SJCRH30 (cell line): ENCODE measurements at regions not wholly inside any gene's neighbourhood (a gene's known extent, or its start where the extent isn't known, plus 50 kb on each side); places are given as distances from the start of the nearest gene placed in this dataset.
A peak's percentile ranks its signal among the peaks of the same experiment; 100 is the strongest.

Experiments used
- DNase-seq, 2 experiments: peaks; one replicate each; pipeline ENCODE4 v3.0.0-alpha.2; 2015 to 2020
- H3K27ac ChIP-seq: fragments of 250-450 bp; sonication (Bioruptor Pico); 2 replicates; pipeline ENCODE4 v1.5.1; 2020; ENCODE audit warnings: mild to moderate bottlenecking, moderate library complexity
- H3K27me3 ChIP-seq: fragments of 250-450 bp; sonication (Bioruptor Pico); 2 replicates; pipeline ENCODE4 v1.5.1; 2020; ENCODE audit warnings: mild to moderate bottlenecking, moderate library complexity
- H3K36me3 ChIP-seq: fragments of 250-450 bp; sonication (Bioruptor Pico); 2 replicates; pipeline ENCODE4 v1.5.1; 2020; ENCODE audit warnings: mild to moderate bottlenecking, moderate library complexity
- H3K4me1 ChIP-seq: fragments of 250-450 bp; sonication (Bioruptor Pico); 2 replicates; pipeline ENCODE4 v1.5.1; 2020; ENCODE audit warnings: mild to moderate bottlenecking, moderate library complexity
- H3K4me3 ChIP-seq: fragments of 250-450 bp; sonication (Bioruptor Pico); 2 replicates; pipeline ENCODE4 v1.5.1; 2020; ENCODE audit warnings: mild to moderate bottlenecking, moderate library complexity
- H3K9me3 ChIP-seq: fragments of 250-450 bp; sonication (Bioruptor Pico); replicated peaks from 2 replicates; pipeline ENCODE4 v1.5.1; 2020; ENCODE audit warnings: mild to moderate bottlenecking, moderate library complexity

GRCh38 chr22:48536541-48537342 lies 1290.9 kb downstream of the BRD1 start:
- H3K9me3 ChIP-seq, result no peaks in the 10 kb centered on the region
- H3K27me3 ChIP-seq, result peaks cover 43% of the 10 kb centered on the region
- no peak overlapping the region for H3K27ac ChIP-seq
- DNase-seq, result no peak
- no peaks in the 10 kb centered on the region for H3K4me1 ChIP-seq
- no peaks in the 10 kb centered on the region for H3K36me3 ChIP-seq
- no peak overlapping the region for H3K4me3 ChIP-seq

DNA sequence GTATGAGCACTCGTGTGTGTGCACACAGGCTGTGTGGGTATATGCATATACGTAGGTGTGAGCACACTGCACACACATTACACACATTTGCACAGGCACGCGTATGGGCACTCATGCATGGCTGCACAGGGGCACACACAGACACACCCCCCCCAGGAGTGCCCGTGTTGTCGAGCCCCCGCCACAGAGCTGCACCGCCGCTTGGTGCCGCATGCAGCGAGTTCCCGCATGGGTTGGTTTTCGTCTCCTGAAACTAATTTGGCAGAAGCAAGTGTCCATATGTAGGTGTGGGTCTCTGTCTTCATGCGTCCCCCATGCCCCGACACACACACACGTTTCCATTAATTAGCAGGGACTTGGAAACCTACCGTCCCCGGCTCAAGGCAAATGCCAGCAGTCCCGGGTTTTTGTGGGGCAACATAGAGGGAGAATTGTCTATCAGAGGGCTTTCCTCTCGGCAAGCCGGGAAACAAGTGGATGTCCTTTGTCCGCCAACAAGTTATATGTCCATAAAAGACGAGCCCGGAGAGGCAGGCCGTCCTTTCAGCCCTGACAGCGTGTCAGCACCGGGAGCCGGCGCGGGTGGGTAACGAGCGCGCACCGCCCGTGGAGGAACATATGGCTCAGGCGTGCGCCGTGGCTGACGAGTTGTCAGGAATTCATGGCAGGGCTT lies 1291.7 kb downstream of the BRD1 start:
- no peak for DNase-seq

GRCh38 chr22:48534395-48534958 lies 1293.2 kb downstream of the BRD1 start:
- peaks cover 36% of the 10 kb centered on the region for H3K27me3 ChIP-seq
- H3K36me3 ChIP-seq, result no peaks in the 10 kb centered on the region
- no peak overlapping the region for H3K27ac ChIP-seq
- H3K4me1 ChIP-seq, result no peaks in the 10 kb centered on the region
- no peak overlapping the region for H3K4me3 ChIP-seq
- H3K9me3 ChIP-seq, result no peaks in the 10 kb centered on the region
- DNase-seq, result no peak

More for the DNA sequence above, 1291.7 kb downstream of the BRD1 start:
- no peak overlapping the region for H3K4me3 ChIP-seq
- H3K36me3 ChIP-seq, result no peaks in the 10 kb centered on the region
- H3K4me1 ChIP-seq, result no peaks in the 10 kb centered on the region
- peaks cover 44% of the 10 kb centered on the region for H3K27me3 ChIP-seq
- no peaks in the 10 kb centered on the region for H3K9me3 ChIP-seq
- no peak overlapping the region for H3K27ac ChIP-seq

DNA sequence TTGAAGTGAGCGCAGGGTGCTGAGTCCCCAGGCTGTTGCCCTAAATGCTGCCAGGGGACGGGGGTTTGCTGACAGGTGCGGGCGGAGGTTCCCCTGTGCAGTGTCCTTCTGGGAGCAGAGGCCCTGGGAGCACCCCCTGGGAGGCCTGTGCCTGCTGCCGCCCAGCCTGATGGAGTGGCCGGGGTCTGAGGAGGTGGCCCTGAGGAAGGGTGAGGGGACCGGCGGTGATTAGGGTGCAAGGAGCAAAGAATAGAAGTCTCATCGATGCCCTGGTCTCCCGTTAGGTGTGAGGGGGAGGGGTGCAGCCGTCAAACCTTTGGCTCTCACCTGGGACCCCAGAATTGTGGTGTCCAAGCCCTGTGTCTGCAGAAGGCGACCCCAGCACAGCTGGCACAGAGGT lies 1294.7 kb downstream of the BRD1 start:
- DNase-seq, result no peak
- H3K27me3 ChIP-seq, result peaks cover 31% of the 10 kb centered on the region
- no peaks in the 10 kb centered on the region for H3K36me3 ChIP-seq
- H3K4me1 ChIP-seq, result no peaks in the 10 kb centered on the region
- no peak overlapping the region for H3K27ac ChIP-seq
- H3K9me3 ChIP-seq, result no peaks in the 10 kb centered on the region
- no peak overlapping the region for H3K4me3 ChIP-seq

DNA sequence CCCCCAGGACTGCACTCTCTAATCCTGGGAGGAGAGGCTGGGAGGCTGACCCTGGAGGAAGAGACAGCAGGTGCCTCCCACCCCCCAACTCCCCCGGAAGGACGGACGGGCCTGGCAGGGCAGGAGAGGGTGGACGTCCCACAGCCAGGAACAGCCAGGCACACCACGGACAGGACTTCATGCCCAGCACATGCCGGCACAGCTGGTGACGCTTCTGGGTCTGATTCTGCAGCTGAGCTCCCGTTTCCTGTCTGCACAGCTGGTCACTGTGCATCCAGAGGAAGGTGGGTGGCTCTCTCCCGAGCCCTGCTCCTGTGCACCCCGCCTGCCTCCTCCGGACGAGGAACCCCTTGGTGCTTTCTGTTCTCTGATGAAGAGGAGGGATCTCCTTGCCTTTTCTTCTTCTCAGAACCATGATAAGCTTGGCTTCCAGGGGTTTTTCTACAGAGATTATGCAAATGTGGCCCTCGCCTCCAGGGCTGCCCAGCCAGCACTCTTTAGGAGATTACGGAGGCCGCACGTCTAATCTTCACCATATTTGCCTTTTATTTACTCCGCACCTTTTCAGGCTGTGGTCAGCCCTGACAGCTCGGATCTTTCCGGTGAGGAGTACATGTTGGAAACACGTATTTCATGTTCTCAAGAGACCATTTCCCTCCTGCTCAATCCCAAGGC lies 1295.8 kb downstream of the BRD1 start:
- DNase-seq, result peak in 1 of 2 experiments; percentile 23
- no peak overlapping the region for H3K4me3 ChIP-seq
- no peaks in the 10 kb centered on the region for H3K36me3 ChIP-seq
- H3K9me3 ChIP-seq, result no peaks in the 10 kb centered on the region
- no peak overlapping the region for H3K27ac ChIP-seq
- H3K27me3 ChIP-seq, result peaks cover 33% of the 10 kb centered on the region
- H3K4me1 ChIP-seq, result no peaks in the 10 kb centered on the region

DNA sequence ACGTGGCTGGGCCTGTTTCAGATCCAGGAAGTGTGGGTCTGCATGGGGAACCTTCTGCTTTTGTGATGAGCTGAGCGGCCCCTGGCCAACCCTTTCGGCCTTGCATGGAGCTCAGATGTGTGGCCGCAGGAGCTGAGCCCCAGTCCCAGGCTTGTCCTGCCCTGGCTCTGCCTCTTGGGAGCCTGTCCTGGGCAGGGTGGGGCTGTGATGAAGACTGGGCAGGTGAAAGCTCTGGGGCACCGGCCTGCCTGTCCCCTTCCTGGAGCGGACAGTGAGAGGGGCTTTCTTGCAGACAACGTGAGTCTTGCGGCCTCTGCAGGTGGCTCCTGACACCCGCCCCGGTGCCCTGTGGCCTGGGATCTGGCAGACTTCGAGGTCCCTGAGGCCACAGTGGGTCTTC lies 1296.6 kb downstream of the BRD1 start:
- no peaks in the 10 kb centered on the region for H3K9me3 ChIP-seq

GRCh38 chr22:48530666-48531065 lies 1297.0 kb downstream of the BRD1 start:
- Histone ChIP-seq H3K27me3 (peaks cover 33% of the 10 kb centered on the region), H3K36me3 (no peaks in the 10 kb centered on the region), H3K9me3 (no peaks in the 10 kb centered on the region), H3K4me3 (no peak overlapping the region), H3K4me1 (no peaks in the 10 kb centered on the region), H3K27ac (no peak overlapping the region)
- DNase-seq, result no peak

More for the DNA sequence above, 1296.6 kb downstream of the BRD1 start:
- Histone ChIP-seq H3K27ac (no peak overlapping the region), H3K4me3 (no peak overlapping the region), H3K4me1 (no peaks in the 10 kb centered on the region), H3K27me3 (peaks cover 33% of the 10 kb centered on the region), H3K36me3 (no peaks in the 10 kb centered on the region)
- DNase-seq, result no peak

DNA sequence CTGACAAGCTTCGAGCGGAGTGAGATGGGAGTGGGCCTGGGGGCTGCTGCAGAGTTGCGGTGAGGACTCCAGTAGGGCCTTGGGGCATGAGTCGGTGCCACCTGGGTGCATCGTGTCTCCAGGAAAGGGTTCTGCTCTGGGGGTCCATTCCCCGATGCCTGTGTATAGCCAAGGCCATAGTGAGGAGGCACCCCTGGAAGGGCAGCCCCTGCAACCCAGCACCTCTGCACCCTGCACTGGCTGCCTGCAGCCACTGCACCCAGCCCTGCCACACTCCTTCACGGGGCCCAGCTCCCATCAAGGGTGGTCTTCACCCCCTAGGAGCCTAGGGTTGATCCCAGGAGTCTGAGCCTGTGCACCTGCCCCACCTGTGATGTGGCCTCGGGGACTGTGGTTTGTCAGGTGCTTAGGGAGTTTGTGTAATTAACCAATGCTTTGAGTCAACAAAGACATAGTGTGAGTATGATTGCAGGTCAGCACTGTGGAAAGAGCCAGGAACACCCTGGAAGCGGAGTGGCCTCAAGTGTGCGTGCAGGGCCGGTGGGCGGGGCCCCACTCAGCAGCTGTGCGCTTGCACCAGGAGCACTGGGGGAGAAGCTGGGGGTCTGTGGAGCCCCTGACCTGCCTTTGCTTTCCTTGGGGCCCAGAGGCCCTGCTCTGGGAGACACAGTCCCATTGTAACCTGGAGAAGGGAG lies 1299.3 kb downstream of the BRD1 start:
- peaks cover 32% of the 10 kb centered on the region for H3K27me3 ChIP-seq
- no peaks in the 10 kb centered on the region for H3K36me3 ChIP-seq
- no peak overlapping the region for H3K27ac ChIP-seq
- H3K4me1 ChIP-seq, result no peaks in the 10 kb centered on the region
- no peak for DNase-seq
- no peak overlapping the region for H3K4me3 ChIP-seq
- H3K9me3 ChIP-seq, result no peaks in the 10 kb centered on the region

- no peak overlapping the region for H3K4me3 ChIP-seq
- no peaks in the 10 kb centered on the region for H3K36me3 ChIP-seq
- no peak overlapping the region for H3K27ac ChIP-seq
- H3K9me3 ChIP-seq, result no peaks in the 10 kb centered on the region
- no peak for DNase-seq
- no peaks in the 10 kb centered on the region for H3K4me1 ChIP-seq
- H3K27me3 ChIP-seq, result peaks cover 58% of the 10 kb centered on the region
Measured at GRCh38 chr22:48523761-48524160, 1303.9 kb downstream of the BRD1 start.

GRCh38 chr22:48523091-48523490 lies 1304.6 kb downstream of the BRD1 start:
- DNase-seq, result no peak
- H3K9me3 ChIP-seq, result no peaks in the 10 kb centered on the region
- H3K27ac ChIP-seq, result no peak overlapping the region
- no peak overlapping the region for H3K4me3 ChIP-seq
- no peaks in the 10 kb centered on the region for H3K4me1 ChIP-seq
- no peaks in the 10 kb centered on the region for H3K36me3 ChIP-seq
- peaks cover 61% of the 10 kb centered on the region for H3K27me3 ChIP-seq

- H3K9me3 ChIP-seq, result no peaks in the 10 kb centered on the region
- peaks cover 56% of the 10 kb centered on the region for H3K27me3 ChIP-seq
- no peak overlapping the region for H3K27ac ChIP-seq
- no peak for DNase-seq
- no peak overlapping the region for H3K4me3 ChIP-seq
- H3K4me1 ChIP-seq, result no peaks in the 10 kb centered on the region
- no peaks in the 10 kb centered on the region for H3K36me3 ChIP-seq
Measured at GRCh38 chr22:48522271-48522670, 1305.4 kb downstream of the BRD1 start.

GRCh38 chr22:48520884-48521588 lies 1306.6 kb downstream of the BRD1 start:
- Histone ChIP-seq H3K27ac (no peak overlapping the region), H3K4me1 (no peaks in the 10 kb centered on the region), H3K9me3 (no peaks in the 10 kb centered on the region), H3K4me3 (no peak overlapping the region), H3K27me3 (peaks cover 58% of the 10 kb centered on the region), H3K36me3 (no peaks in the 10 kb centered on the region)
- DNase-seq, result no peak

DNA sequence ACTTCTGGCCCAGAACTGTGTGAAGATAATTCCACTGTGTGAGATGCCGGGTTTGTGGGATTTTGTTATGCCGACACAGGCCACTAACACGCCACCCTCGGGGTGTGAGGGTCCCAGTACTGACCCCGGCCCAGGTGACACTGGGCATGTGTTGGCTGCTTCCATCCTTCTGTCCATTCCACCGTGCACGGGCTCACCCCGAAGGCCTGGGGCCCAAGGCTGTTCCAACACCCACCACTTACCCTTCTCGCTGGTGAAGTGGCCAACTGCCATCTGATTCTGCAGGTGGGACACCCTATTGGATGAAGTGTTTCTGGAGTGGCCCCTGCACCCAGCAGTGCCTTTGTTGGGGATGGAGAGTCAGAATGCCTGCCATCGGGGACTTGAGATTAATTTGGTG lies 1307.5 kb downstream of the BRD1 start:
- Histone ChIP-seq H3K9me3 (no peaks in the 10 kb centered on the region), H3K36me3 (no peaks in the 10 kb centered on the region), H3K27me3 (peaks cover 58% of the 10 kb centered on the region)

More for the DNA sequence above, 1307.5 kb downstream of the BRD1 start:
- no peak overlapping the region for H3K4me3 ChIP-seq
- no peak for DNase-seq
- no peak overlapping the region for H3K27ac ChIP-seq
- no peaks in the 10 kb centered on the region for H3K4me1 ChIP-seq
